ENCODE measurements at regions not wholly inside any gene's neighbourhood (a gene's known extent, or its start where the extent isn't known, plus 50 kb on each side); places are given as distances from the start of the nearest gene placed in this dataset.

DNA sequence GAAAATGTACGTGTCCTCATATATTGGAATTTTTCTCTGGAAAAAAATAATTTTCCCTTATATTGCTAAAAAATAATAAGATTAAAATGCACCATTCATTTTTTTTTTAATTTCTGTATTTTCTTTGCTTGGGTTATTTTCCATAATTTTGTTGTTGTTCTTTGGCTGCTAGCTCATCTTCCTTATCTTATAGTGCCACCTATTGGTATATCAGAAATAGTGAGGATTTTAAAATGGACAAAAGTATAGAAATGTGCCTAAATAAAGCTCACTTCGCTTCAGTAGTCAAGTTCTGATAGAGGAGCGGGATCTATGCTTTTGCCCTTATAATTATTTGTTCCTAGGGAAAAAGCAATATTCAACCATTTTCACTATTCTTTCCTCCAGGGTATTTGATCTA, 134.8 kb downstream of the NAP1L3 start:
- TF ChIP-seq CTCF (conservative IDR thresholded peaks at IDR 0.05; ENCODE audit: low read depth, low read length) (peak; percentile 46), FOS (IDR thresholded peaks at IDR 0.05; ENCODE audit: low read depth, low read length) (no peak), RAD21 (IDR thresholded peaks at IDR 0.05; ENCODE audit: low read length) (peak; percentile 48)
- ChIA-PET CTCF (interaction anchor here (2.1 kb wide), 1 partner anchor 10 kb away, joined by 5 read pairs; no protein-coding TSS in a partner anchor), POLR2A (ENCODE audit: unreplicated experiment) (no interaction called here)
- intact Hi-C loops (cut with micrococcal nuclease) (loop anchor here (5.0 kb wide), 1 partner anchor 1306 kb away; no protein-coding TSS in a partner anchor), in situ Hi-C loops (cut with MboI; ENCODE audit: low sequenced_read_pairs) (no loop called here), dilution Hi-C loops (cut with HindIII; ENCODE audit: low sequenced_read_pairs, unreplicated experiment) (no loop called here)
- Histone ChIP-seq H3K9me3 (ENCODE audit: control insufficient read depth, insufficient read depth, low read length) (no peaks in the 10 kb centered on the region), H2AK9ac (replicated peaks; ENCODE audit: low read depth, low read length, poor library complexity) (no peak overlapping the region), H3K18ac (ENCODE audit: low read depth, low read length) (no peak overlapping the region), H3K27me3 (ENCODE audit: control insufficient read depth, insufficient read depth, low read length) (no peaks in the 10 kb centered on the region; the same call in 1 of the 2 replicates), H4K5ac (ENCODE audit: low read depth, low read length) (no peak overlapping the region), H3K4me1 (ENCODE audit: control insufficient read depth, insufficient read depth, low read length) (no peaks in the 10 kb centered on the region), H3K9ac (ENCODE audit: low read depth, low read length) (no peak overlapping the region), H3K4me3 (ENCODE audit: insufficient read depth, low read depth, low read length) (no peak overlapping the region), H3K4ac (ENCODE audit: low read depth, low read length) (no peak overlapping the region), H2BK120ac (ENCODE audit: low read depth, low read length) (no peak overlapping the region), H2AK5ac (ENCODE audit: low read depth, low read length) (no peak overlapping the region), H2BK15ac (ENCODE audit: low read depth, low read length) (no peak overlapping the region), H4K8ac (ENCODE audit: low read depth in 2 of 2, low read length in 2 of 2) (no peak overlapping the region), H4K20me1 (ENCODE audit: insufficient read depth, low read length) (no peaks in the 10 kb centered on the region), H2AFZ (replicated peaks; ENCODE audit: low read length, poor library complexity) (no peak overlapping the region), H3K27ac (ENCODE audit: insufficient read depth, low read length) (no peak overlapping the region), H3K9me1 (ENCODE audit: insufficient read depth, low read length) (no peaks in the 10 kb centered on the region), H3K23ac (ENCODE audit: low read depth, low read length) (no peak overlapping the region), H4K91ac (ENCODE audit: insufficient read depth, low read depth, low read length) (no peak overlapping the region), H3K36me3 (ENCODE audit: control insufficient read depth, insufficient read depth, low read length) (no peaks in the 10 kb centered on the region), H3K4me2 (ENCODE audit: low read depth, low read length) (no peak overlapping the region), H2BK20ac (ENCODE audit: low read depth, low read length) (no peak overlapping the region), H2BK5ac (ENCODE audit: low read depth, low read length, poor library complexity, severe bottlenecking) (no peak overlapping the region), H3K14ac (replicated peaks; ENCODE audit: low read depth, low read length) (no peak overlapping the region), H3K79me1 (ENCODE audit: low read depth in 1 of 2, low read length in 2 of 2) (no peaks in the 10 kb centered on the region), H3K56ac (ENCODE audit: extremely low read depth, insufficient read depth, low read length) (no peak overlapping the region)
- BruUV-seq (replicated peaks): no TSS peak
- ATAC-seq (ENCODE audit: low read depth): no peak
- no peak for DNase-seq
- WGBS, 2 experiments (ENCODE audit: extremely low coverage in 2 of 2, insufficient read length in 1 of 2): no CpG with 5 or more reads among the region's 3 CpGs

Data from IMR-90 (cell line).